Amygdala (tissue), 56 donors: ENCODE measurements at regions not wholly inside any gene's neighbourhood (a gene's known extent, or its start where the extent isn't known, plus 50 kb on each side); places are given as distances from the start of the nearest gene placed in this dataset.

Experiments used
- DNase-seq, 56 donors: peaks; one replicate each; lab custom pipeline; 2025; lab: John Stamatoyannopoulos, UW

- no peak for DNase-seq
Measured at GRCh38 chr13:34035676-34036325, 217.9 kb downstream of the RFC3 start.

DNA sequence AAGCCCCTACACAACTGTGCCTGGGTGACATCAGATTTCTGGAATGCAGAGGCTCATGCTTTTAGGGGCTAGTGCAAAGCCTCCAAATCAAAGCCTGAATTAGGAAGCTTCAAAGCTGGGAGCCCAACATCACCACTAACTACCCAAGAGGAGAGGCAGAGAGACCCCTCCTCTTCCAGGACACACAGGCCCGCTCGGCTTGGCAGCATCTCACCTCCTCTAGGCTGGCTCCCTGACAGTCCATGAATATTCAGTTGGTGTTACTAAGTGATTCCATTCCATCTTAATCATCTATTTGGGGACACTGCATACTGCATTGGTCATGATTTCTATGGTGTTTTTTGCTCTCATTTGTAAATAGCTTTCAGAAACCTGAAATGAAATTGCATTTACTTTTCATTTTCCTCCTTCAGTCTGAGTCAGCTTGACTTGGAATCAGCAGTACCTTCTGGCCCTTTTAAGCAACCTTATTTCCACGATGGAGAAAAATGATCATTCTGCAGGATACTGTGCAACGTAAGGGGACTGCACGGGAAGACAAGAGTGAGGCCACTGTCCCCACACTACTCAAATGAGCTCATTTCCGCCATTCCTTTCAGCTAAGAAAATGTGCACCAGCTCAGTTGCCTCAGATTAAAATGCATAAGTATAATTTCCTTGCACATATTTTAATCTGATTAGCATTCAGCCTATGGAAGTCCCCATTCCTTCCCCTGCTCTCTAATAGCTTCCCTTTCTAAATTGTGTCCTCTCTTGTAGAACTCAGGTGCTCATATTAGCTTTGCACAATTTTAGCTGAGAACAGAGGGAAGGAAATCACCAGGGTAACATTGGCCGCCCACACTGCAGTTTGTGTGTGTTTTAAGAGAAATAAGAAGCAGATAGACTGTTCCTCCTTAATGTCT is 219.9 kb downstream of the RFC3 start:
- peak in 9 of 56 donors; percentile 2 to 48 (median 18) for DNase-seq

DNA sequence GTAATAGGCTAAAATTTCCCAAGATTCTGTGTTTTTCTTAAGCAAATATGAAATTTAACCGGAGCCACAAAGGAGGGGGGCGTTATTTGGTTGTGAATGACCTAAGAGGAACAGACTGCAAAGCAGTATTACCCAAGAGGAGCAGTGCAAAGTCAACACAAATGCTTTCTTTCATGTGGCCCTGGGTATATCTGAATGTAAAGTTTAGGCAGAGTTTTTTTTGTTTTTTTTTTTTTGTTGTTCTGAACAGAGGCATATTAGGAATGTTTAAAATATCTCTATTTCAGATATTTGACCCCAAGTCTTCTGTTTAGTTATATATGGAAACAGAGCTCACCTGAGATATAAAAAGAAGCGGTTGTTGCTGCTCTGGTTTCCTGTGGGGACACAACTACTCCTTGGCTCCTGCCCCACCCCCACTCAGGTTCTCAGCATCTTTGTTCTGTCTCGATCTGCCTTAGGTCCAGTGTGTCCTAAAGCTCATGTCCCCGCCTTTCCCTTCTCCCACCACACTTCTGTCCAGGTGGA is 220.7 kb downstream of the RFC3 start:
- no peak for DNase-seq

DNA sequence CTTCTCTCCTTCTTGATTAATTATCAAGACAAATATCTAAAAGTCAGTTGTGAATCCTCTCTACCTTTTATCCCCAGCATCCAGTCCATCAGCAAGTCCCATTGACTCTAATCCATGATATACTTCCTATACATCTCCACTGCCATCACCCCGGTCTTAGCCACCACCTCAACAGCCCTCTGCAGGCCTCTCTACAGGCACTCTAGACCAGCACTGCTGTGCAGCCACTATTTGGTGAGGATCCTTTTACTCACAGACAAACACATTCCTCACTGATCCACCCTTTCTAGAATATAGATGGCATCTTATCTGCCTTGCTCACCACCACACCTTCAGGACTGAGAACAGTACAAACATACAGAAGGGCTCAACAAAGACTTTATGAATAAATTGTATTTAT is 221.7 kb downstream of the RFC3 start:
- DNase-seq, result no peak

DNA sequence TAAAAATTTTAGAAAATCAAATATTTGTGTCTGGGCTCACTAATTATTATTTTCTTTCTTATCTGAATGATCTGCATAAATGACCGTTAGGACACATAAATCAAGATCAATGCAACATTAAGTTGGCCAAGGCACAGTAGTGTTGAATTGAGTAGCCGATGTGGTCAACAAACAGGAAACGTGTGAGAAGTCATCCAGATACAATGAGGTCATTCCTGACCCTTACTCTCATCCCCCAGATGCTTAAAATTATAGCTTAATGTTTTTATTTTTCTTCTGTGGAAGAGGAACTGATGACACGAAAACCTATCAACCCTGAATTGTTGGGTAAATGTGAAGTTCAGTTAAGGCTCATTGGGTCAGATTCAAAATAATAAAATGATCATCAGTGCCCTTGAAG is 222.9 kb downstream of the RFC3 start:
- no peak for DNase-seq

- no peak for DNase-seq
Measured at GRCh38 chr13:34044041-34044440, 226.1 kb downstream of the RFC3 start.

- DNase-seq, result no peak
Measured at GRCh38 chr13:34044660-34045080, 226.7 kb downstream of the RFC3 start.

DNA sequence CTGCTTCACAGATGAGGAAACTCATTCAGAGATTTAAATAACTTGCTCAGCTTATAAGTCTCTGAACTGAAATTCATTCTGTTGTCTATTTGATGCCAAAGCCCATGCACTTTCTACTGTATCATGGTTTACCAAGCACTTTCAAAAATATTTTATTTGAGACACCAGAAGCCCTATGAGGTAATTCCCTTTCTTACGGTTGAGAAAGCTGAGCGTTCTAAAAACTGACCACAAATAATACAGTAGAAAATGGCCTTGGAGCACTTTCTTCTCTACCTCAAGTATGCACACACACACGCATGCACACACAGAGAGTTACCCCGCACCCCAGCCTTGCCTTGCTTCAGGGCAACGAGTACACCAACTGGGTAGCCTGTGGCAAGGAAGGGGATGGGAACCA is 228.5 kb downstream of the RFC3 start:
- DNase-seq, result no peak

DNA sequence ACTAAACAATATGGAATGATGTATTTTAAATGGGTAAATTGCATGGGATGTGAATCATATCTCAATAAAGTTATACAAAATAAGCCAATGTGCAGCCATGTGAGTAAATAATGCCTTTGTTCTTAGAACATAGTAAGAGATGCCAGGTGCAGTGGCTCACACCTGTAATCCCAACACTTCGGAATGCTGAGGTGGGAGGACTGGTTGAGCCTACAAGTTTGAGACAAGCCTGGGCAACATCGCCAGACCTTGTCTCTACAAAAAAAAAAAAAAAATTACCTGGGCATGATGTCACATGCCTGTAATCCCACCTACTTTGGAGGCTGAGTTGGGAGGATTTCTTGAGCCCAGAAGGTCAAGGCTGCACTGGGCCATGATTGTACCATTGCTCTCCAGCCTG is 230.7 kb downstream of the RFC3 start:
- no peak for DNase-seq

- DNase-seq, result no peak
Measured at GRCh38 chr13:34056733-34057258, 238.8 kb downstream of the RFC3 start.

DNA sequence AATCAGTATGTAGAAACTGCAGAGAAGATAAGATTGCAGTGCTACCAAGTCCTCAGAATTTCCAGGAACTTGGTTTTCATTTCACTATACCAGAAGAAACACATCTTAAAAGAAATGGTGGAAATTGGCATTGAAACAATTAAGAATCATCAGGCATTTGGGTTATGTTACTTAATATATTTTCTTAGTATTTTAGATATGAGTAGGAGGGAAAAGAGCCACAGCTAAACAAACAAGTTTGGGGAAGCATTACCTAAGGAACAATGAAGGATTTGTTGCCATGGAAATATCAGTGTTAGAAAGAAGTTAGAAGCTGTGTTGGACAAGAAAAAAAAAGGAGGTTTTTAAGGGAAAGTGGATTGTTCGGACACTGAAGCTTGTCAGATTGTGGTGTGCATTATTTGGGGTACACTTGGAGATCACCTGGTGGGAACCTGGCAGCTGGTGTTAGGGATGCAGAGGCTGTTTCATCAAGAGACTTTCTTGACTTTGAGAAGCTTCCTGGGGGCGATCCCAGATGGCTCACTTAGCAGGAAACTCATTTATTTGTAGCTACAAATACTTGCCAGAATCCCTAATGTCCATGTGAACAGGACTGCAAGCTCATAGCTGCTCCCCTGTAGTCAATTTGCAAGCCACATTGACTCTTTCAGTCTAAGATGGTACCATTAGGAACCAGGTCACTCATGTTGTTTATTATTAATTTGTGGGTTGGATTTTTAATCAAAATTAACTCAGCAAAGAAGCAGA is 246.7 kb downstream of the RFC3 start:
- DNase-seq, result peak in 12 of 56 donors; percentile 1 to 22 (median 5)

GRCh38 chr13:34065928-34066327 is 248.0 kb downstream of the RFC3 start:
- DNase-seq, result no peak

DNA sequence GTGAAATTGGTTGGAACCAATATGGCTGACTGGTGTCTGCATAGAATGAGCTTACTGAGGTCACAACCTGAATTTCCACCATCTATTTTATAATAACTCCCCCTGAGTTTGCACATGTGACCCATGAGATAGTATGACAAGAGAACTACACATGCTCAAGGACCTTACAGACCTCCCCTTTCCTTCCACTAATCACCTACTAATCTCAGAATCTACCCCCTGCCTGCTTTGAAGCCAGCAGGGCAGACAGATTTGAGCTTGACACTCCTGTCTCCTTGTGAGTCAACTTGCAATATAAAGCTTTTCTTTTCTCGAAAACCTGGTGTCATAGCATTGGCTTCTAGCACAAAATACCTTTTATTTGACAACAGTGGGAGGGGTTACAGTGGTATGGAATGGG is 248.4 kb downstream of the RFC3 start:
- no peak for DNase-seq

- DNase-seq, result no peak
Measured at GRCh38 chr13:34070006-34070405, 252.1 kb downstream of the RFC3 start.

- DNase-seq, result no peak
Measured at GRCh38 chr13:34070544-34071303, 252.8 kb downstream of the RFC3 start.

DNA sequence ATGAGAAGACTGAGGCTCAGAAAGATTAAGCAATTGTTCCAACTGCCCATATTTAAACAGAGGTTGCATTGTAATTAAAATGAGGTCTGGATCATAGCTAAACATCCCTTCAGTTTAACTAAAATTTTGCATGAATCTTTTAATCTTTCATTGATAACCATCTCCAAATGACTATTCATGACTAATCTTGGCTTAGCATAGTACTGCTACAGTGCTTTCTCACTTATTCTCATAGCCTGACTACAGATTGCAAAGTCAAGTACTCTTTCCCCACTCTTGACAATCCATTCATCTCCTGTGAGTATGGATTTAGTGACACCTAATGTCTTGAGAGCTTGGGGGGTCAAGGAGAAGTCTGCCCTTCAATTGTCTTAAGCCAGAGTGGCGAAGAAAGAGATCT is 258.4 kb downstream of the RFC3 start:
- DNase-seq, result no peak

DNA sequence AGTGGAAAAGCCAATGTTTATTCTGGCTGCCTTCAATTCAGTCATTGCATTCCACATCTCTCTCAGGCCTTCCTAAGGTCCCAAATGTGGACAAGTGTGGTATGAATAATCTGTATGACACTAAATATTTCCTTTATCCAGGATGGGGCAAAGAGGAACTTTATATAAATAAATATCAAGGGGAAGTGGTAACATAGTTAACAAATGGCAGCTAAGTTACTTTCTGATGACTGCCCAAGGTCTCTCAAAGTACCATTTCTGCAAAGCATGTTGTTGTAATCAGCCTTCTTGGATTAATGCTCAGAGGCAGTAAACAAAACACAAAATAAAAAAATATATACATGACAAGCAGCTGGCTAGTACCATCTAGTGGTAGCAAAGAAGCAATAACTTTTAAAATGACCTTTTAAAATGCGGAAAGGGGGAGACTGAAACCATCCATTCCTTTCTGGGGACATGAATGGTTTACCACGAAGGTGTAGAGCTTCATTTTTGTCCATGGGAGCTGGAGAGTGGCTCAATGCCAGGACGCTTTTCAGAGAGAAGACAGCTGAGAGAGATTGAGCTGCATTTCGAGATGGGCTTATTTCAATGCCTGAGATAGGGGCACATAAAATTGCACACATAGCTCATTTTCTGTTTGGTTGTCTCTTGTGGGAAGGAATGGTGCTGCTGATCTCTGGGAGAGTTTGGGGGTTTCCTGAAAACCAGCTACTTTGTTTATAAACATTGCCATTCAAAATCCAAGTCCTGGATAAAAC is 259.2 kb downstream of the RFC3 start:
- peak in 1 of 56 donors; percentile 1 for DNase-seq

- DNase-seq, result no peak
Measured at GRCh38 chr13:34078334-34078999, 260.5 kb downstream of the RFC3 start.

DNA sequence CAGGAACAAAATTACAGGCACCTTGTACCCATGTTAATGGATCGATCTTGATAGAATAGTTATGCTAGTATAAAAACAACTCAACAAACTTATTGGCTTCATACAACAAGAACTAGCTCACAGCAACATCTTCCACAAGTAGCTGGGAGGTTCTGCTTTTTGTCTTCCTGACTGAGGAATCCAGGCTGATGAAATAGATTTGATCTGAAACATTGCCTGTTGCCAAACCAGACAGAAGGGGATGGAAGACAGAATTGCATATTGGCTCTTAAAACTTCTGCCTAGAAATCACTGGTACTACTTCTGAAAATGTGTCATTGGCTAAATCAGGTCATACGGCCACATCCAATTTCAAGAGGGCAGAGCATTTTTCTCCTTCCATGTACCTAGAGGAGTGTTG is 267.3 kb downstream of the RFC3 start:
- no peak for DNase-seq
